ENCODE measurements at regions not wholly inside any gene's neighbourhood (a gene's known extent, or its start where the extent isn't known, plus 50 kb on each side); places are given as distances from the start of the nearest gene placed in this dataset.

GRCh38 chr7:155395176-155395797 lies 62.6 kb upstream of the EN2 start:
- TF ChIP-seq CSRNP3 (CRISPR knock-in tag; IDR thresholded peaks at IDR 0.05) (no peak), TCF4 (CRISPR knock-in tag; IDR thresholded peaks at IDR 0.05; ENCODE audit: borderline replicate concordance) (no peak), ESRRG (CRISPR knock-in tag; IDR thresholded peaks at IDR 0.05) (no peak), PPARA (CRISPR knock-in tag; IDR thresholded peaks at IDR 0.05; ENCODE audit: borderline replicate concordance) (no peak), ZFP3 (CRISPR knock-in tag; IDR thresholded peaks at IDR 0.05) (no peak), CREB5 (CRISPR knock-in tag; IDR thresholded peaks at IDR 0.05; ENCODE audit: low read depth) (no peak)
